ENCODE measurements at regions not wholly inside any gene's neighbourhood (a gene's known extent, or its start where the extent isn't known, plus 50 kb on each side); places are given as distances from the start of the nearest gene placed in this dataset.

DNA sequence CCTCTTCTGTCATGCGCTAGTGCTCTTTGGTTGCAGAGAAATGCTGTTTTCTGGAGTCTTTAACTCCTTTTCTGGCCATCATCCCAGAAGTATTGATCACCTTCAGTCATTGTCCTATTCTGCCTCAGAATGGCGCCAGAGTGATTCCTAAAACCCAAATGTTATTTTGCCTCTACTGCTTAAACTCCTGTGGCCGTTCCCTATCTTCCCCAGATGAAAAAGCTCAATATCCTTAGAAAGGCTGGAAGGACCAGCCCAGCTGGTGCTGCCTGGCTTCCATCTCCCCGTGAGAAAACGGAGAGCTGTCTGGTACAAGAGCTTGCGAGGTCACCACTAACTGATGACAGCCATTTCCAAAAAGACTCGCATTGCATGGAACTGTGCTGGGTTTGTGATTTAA lies 179.1 kb downstream of the RBM26 start:
- 0 out of 2 replicates have a peak overlapping the region, but pooled peaks have one; percentile 66 for H3K27ac Mint-ChIP-seq
- H3K27me3 Mint-ChIP-seq (ENCODE audit: low read depth): peaks cover 2% of the 10 kb centered on the region; the same call in 1 of the 2 replicates
- ChIA-PET CTCF (interaction anchor here (0.6 to 1.7 kb wide), 14 partner anchors 11 to 315 kb away, joined by 3 to 9 read pairs (median 4); no protein-coding TSS in a partner anchor), POLR2A (no interaction called here)
- H3K4me3 Mint-ChIP-seq: no peak overlapping the region
- ATAC-seq (peak; percentile 71), DNase-seq (ENCODE audit: low spot score) (no peak)
- no peaks in the 10 kb centered on the region; the same call in 1 of the 2 replicates for H3K9me3 Mint-ChIP-seq
- TF ChIP-seq, protein P1, sequence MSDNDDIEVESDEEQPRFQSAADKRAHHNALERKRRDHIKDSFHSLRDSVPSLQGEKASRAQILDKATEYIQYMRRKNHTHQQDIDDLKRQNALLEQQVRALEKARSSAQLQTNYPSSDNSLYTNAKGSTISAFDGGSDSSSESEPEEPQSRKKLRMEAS (CRISPR knock-in tag; IDR thresholded peaks at IDR 0.05): no peak
- no peak for TF ChIP-seq ZNF671 (CRISPR knock-in tag; IDR thresholded peaks at IDR 0.05)
- no peak for TF ChIP-seq MLX (CRISPR knock-in tag; IDR thresholded peaks at IDR 0.05)
- TF ChIP-seq JUN (CRISPR knock-in tag; IDR thresholded peaks at IDR 0.05): no peak
- no peak for TF ChIP-seq ZNF138 (CRISPR knock-in tag; conservative IDR thresholded peaks at IDR 0.05)
- TF ChIP-seq NR3C1 (CRISPR knock-in tag; conservative IDR thresholded peaks at IDR 0.05; ENCODE audit: low read depth): no peak
- TF ChIP-seq ZNF263 (CRISPR knock-in tag; IDR thresholded peaks at IDR 0.05; ENCODE audit: low read depth): no peak
- no peak for TF ChIP-seq GRHL2 (CRISPR knock-in tag; IDR thresholded peaks at IDR 0.05; ENCODE audit: insufficient replicate concordance, severe bottlenecking)
- TF ChIP-seq ZNF317 (CRISPR knock-in tag; IDR thresholded peaks at IDR 0.05; ENCODE audit: borderline replicate concordance, low read depth): no peak
- no peak for TF ChIP-seq ZBTB43 (CRISPR knock-in tag; IDR thresholded peaks at IDR 0.05)
- TF ChIP-seq, protein P2, sequence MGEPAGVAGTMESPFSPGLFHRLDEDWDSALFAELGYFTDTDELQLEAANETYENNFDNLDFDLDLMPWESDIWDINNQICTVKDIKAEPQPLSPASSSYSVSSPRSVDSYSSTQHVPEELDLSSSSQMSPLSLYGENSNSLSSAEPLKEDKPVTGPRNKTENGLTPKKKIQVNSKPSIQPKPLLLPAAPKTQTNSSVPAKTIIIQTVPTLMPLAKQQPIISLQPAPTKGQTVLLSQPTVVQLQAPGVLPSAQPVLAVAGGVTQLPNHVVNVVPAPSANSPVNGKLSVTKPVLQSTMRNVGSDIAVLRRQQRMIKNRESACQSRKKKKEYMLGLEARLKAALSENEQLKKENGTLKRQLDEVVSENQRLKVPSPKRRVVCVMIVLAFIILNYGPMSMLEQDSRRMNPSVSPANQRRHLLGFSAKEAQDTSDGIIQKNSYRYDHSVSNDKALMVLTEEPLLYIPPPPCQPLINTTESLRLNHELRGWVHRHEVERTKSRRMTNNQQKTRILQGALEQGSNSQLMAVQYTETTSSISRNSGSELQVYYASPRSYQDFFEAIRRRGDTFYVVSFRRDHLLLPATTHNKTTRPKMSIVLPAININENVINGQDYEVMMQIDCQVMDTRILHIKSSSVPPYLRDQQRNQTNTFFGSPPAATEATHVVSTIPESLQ (CRISPR knock-in tag; IDR thresholded peaks at IDR 0.05): no peak
- TF ChIP-seq RELA (CRISPR knock-in tag; IDR thresholded peaks at IDR 0.05; ENCODE audit: borderline replicate concordance): no peak
- no peak for TF ChIP-seq ZNF416 (CRISPR knock-in tag; IDR thresholded peaks at IDR 0.05)
- no peak for TF ChIP-seq EMX1 (CRISPR knock-in tag; IDR thresholded peaks at IDR 0.05)
- TF ChIP-seq, protein P3, sequence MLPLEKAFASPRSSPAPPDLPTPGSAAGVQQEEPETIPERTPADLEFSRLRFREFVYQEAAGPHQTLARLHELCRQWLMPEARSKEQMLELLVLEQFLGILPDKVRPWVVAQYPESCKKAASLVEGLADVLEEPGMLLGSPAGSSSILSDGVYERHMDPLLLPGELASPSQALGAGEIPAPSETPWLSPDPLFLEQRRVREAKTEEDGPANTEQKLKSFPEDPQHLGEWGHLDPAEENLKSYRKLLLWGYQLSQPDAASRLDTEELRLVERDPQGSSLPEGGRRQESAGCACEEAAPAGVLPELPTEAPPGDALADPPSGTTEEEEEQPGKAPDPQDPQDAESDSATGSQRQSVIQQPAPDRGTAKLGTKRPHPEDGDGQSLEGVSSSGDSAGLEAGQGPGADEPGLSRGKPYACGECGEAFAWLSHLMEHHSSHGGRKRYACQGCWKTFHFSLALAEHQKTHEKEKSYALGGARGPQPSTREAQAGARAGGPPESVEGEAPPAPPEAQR (CRISPR knock-in tag; IDR thresholded peaks at IDR 0.05): no peak
- no peak for TF ChIP-seq SOX15 (CRISPR knock-in tag; IDR thresholded peaks at IDR 0.05)
- TF ChIP-seq, protein P4, sequence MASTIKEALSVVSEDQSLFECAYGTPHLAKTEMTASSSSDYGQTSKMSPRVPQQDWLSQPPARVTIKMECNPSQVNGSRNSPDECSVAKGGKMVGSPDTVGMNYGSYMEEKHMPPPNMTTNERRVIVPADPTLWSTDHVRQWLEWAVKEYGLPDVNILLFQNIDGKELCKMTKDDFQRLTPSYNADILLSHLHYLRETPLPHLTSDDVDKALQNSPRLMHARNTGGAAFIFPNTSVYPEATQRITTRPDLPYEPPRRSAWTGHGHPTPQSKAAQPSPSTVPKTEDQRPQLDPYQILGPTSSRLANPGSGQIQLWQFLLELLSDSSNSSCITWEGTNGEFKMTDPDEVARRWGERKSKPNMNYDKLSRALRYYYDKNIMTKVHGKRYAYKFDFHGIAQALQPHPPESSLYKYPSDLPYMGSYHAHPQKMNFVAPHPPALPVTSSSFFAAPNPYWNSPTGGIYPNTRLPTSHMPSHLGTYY (CRISPR knock-in tag; IDR thresholded peaks at IDR 0.05): no peak
- no peaks in the 10 kb centered on the region for H3K36me3 Mint-ChIP-seq
- peaks cover 25% of the 10 kb centered on the region for H3K4me1 Mint-ChIP-seq

DNA sequence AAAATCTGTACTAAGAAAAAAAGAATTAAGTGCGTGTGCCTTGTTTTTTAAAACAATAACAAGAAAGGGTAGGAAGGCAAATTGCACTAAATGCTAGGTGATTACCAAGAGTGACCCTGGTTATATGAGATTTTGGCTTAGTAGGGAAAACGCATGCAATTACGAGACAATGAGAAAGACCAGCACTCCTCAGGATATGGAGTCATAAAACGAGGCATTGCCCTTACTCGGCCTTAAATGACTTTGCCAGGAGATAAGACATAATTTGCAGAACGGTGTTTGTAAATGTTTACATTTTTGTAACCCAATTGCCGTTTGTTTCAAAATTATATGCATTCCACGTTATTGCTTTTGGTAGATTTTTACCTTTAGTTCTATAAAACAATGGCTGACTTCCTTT lies 179.8 kb downstream of the RBM26 start:
- no peaks in the 10 kb centered on the region for H3K36me3 Mint-ChIP-seq
- no peaks in the 10 kb centered on the region; the same call in 1 of the 2 replicates for H3K9me3 Mint-ChIP-seq
- CTCF ChIA-PET: interaction anchor here (1.0 to 1.7 kb wide), 2 partner anchors 82 to 165 kb away, joined by 3 to 5 read pairs; no protein-coding TSS in a partner anchor
- no peak overlapping the region for H3K27ac Mint-ChIP-seq
- POLR2A ChIA-PET: no interaction called here
- DNase-seq (ENCODE audit: low spot score) (no peak), ATAC-seq (no peak)
- H3K4me3 Mint-ChIP-seq: no peak overlapping the region
- TF ChIP-seq ZNF263 (CRISPR knock-in tag; IDR thresholded peaks at IDR 0.05; ENCODE audit: low read depth): no peak
- H3K27me3 Mint-ChIP-seq (ENCODE audit: low read depth): peaks cover 2% of the 10 kb centered on the region; the same call in 1 of the 2 replicates
- peaks cover 25% of the 10 kb centered on the region for H3K4me1 Mint-ChIP-seq
